HFFc6 (cell line): ENCODE measurements at regions not wholly inside any gene's neighbourhood (a gene's known extent, or its start where the extent isn't known, plus 50 kb on each side); places are given as distances from the start of the nearest gene placed in this dataset.

ENCODE experiments used
- DNase-seq: peaks from one replicate; pipeline ENCODE4 v3.0.0-alpha.2; 2018
- H3K27ac Mint-ChIP-seq: 2 replicates; pipeline ENCODE4 v1.8.0; 2020; ENCODE audit warnings: mild to moderate bottlenecking, mixed read lengths
- H3K27me3 Mint-ChIP-seq: 2 replicates; pipeline ENCODE4 v1.8.0; 2021; ENCODE audit warnings: mild to moderate bottlenecking, moderate library complexity, mixed read lengths; ENCODE audit not compliant: insufficient read depth
- H3K36me3 Mint-ChIP-seq: 2 replicates; pipeline ENCODE4 v1.8.0; 2021; ENCODE audit warnings: low read depth, mixed read lengths
- H3K4me1 Mint-ChIP-seq: 2 replicates; pipeline ENCODE4 v1.8.0; 2020; ENCODE audit warnings: low read depth, mixed read lengths
- H3K4me3 Mint-ChIP-seq: 2 replicates; pipeline ENCODE4 v1.8.0; 2020; ENCODE audit warnings: mild to moderate bottlenecking, moderate library complexity, mixed read lengths
- H3K9me3 Mint-ChIP-seq: 2 replicates; pipeline ENCODE4 v1.8.0; 2020; ENCODE audit warnings: mild to moderate bottlenecking, mixed read lengths
- TF ChIP-seq, protein P1 (sequence below): fragments of 200-600 bp; sonication (generic); IDR thresholded peaks from 2 replicates; pipeline ENCODE4 v1.5.0; 2021; ENCODE audit warnings: antibody characterized with exemption, mild to moderate bottlenecking

DNA sequence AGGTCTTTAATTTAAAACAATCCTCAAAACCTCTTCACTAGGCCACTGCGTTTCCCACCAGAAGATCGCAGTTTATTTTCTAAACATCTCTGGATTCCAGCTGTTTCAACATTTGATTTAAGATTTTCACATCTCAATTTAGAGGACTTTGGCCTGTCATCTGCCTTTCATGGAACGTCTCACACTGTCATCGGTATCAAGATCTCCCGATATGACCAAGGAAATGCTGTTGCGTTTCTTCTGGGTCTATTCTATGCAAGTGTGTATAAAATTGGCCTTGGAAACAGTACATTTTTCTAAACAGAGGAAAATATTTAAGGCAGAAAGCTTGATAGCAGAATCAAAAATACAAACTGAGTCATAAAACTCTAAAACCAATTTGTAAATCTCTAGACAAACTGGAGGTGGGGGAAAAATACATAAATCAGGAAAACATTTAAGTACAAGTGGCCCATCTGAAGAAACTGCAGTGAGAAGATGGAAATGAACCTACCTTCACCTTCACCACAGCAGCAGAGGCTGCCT lies 53.6 kb upstream of the SIMC1 start:
- peaks cover 28% of the 10 kb centered on the region for H3K27me3 Mint-ChIP-seq
- no peak overlapping the region for H3K27ac Mint-ChIP-seq
- peaks cover 17% of the 10 kb centered on the region for H3K4me1 Mint-ChIP-seq
- TF ChIP-seq, protein P1, sequence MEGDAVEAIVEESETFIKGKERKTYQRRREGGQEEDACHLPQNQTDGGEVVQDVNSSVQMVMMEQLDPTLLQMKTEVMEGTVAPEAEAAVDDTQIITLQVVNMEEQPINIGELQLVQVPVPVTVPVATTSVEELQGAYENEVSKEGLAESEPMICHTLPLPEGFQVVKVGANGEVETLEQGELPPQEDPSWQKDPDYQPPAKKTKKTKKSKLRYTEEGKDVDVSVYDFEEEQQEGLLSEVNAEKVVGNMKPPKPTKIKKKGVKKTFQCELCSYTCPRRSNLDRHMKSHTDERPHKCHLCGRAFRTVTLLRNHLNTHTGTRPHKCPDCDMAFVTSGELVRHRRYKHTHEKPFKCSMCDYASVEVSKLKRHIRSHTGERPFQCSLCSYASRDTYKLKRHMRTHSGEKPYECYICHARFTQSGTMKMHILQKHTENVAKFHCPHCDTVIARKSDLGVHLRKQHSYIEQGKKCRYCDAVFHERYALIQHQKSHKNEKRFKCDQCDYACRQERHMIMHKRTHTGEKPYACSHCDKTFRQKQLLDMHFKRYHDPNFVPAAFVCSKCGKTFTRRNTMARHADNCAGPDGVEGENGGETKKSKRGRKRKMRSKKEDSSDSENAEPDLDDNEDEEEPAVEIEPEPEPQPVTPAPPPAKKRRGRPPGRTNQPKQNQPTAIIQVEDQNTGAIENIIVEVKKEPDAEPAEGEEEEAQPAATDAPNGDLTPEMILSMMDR, result no peak
- H3K4me3 Mint-ChIP-seq, result no peak overlapping the region
- no peak for DNase-seq
- no peaks in the 10 kb centered on the region for H3K36me3 Mint-ChIP-seq
- H3K9me3 Mint-ChIP-seq, result no peaks in the 10 kb centered on the region

DNA sequence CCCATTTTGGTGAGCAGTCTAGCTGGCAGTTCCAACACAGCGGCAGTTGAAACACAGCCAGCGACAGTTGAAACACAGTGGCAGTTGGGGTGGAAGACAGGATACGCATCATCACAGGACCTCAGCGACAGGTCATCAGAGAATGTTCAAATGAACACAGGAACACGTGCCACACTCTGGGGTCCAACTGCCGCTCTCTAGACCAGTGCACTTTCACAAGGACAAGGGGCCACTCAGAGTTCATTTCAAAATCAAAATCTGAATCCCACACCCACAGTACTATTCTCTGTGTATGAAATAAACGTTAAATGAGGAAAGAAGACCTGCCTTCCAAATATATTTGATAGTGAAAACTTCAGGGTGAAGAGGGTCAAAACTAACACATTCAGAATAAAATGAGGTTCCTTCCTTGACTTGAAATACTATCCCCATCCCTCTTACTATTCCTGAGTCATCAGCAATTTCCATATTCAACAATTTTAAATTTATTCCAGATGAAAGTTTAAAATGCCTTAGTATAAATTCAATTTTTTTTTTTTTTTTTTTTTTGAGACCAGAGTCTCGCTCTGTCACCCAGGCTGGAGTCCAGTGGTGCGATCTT lies 53.0 kb upstream of the SIMC1 start:
- peaks cover 29% of the 10 kb centered on the region for H3K27me3 Mint-ChIP-seq
- H3K4me3 Mint-ChIP-seq, result no peak overlapping the region
- no peak for DNase-seq
- H3K9me3 Mint-ChIP-seq, result no peaks in the 10 kb centered on the region
- H3K4me1 Mint-ChIP-seq, result peaks cover 12% of the 10 kb centered on the region
- no peaks in the 10 kb centered on the region for H3K36me3 Mint-ChIP-seq
- no peak overlapping the region for H3K27ac Mint-ChIP-seq
- TF ChIP-seq, protein P1, result no peak

DNA sequence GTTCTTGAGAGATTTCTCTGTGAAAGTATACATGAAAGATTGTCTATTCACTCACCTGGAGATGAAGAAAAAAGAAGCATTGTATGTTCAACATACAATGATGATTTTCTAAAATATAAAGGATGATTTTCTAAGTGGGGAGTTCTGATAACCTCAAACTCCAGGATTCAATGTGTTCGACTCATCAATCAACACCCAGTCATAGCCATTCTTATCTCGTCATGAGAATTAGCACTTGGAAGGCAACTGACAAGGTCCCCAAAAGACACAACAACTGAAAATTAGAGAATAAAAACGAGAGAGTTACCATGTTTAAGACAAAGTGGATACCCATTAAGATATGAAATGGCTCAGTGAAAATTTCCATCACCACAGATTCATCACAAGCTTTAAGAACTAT lies 52.1 kb upstream of the SIMC1 start:
- Mint-ChIP-seq H3K4me1 (peaks cover 7% of the 10 kb centered on the region; the same call in 1 of the 2 replicates), H3K36me3 (no peaks in the 10 kb centered on the region), H3K9me3 (no peaks in the 10 kb centered on the region), H3K27me3 (peaks cover 27% of the 10 kb centered on the region), H3K4me3 (no peak overlapping the region), H3K27ac (no peak overlapping the region)
- DNase-seq, result no peak
- TF ChIP-seq, protein P1, result no peak

DNA sequence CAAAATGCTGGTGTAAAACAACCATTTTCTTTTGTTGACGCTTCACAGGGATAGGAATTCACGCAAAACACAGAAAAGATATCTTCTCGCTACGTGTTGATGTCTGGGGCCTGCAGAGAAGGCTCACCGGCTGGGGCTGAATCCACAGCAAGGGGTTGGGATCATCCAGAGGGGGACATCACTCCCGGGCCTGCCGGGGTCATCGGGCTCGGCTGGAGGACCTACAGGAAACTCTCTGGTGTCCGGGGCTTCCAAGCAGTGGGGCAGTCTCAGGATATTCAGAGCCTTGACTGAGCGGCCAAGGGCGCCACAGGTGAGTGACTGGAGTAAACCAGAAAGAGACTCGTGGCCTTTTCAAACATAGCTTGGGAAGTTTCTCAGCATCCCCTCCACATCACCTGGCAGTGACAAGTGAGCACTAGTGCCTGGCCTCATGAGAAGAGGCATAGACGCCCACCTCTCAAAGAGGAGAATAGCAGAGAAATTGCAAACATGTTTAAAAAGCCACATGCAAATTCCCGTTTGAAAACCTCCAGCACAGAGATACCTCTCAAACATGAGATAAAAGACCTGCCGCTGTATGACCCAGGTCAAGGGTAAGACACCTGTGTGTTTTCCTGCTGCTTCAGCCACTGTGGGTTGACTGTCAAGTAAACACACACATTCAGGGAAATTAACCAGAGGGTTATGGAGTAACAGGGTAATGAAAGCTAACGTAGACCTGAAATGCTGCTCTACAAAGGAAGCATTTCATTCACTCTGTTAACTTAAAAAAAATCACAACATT lies 50.8 kb upstream of the SIMC1 start:
- Mint-ChIP-seq H3K27me3 (peaks cover 20% of the 10 kb centered on the region), H3K4me1 (peaks cover 7% of the 10 kb centered on the region; the same call in 1 of the 2 replicates), H3K36me3 (no peaks in the 10 kb centered on the region), H3K9me3 (no peaks in the 10 kb centered on the region), H3K27ac (no peak overlapping the region), H3K4me3 (no peak overlapping the region)
- TF ChIP-seq, protein P1, result no peak
- DNase-seq, result no peak

DNA sequence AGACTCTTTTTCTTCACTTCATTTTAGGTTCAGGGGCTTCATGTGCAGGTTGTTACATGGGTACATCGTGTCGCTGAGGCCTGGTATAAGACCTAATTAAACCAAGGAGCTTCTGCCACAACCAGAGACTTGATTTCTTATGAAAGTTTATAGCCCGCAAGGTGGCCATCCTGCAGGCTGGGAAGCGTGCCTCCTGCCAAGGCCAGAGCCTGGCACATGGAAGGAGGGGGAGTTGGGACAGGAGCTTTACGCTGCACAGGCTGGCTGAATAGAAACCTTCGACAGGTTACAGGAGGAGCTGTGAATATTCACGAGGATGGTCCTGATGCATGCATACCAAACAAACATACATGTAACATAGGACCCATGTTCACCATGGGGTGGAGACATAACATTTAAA lies 50.1 kb upstream of the SIMC1 start:
- H3K27me3 Mint-ChIP-seq, result peaks cover 15% of the 10 kb centered on the region
- no peak overlapping the region for H3K27ac Mint-ChIP-seq
- no peaks in the 10 kb centered on the region for H3K36me3 Mint-ChIP-seq
- H3K4me3 Mint-ChIP-seq, result no peak overlapping the region
- no peak for DNase-seq
- TF ChIP-seq, protein P1, result no peak
- H3K4me1 Mint-ChIP-seq, result peaks cover 7% of the 10 kb centered on the region; the same call in 1 of the 2 replicates
- no peaks in the 10 kb centered on the region for H3K9me3 Mint-ChIP-seq
